ENCODE measurements at regions not wholly inside any gene's neighbourhood (a gene's known extent, or its start where the extent isn't known, plus 50 kb on each side); places are given as distances from the start of the nearest gene placed in this dataset.
"Not testable (repeated sequence)": the region's sequence is repeated elsewhere in the genome, so short reads cannot be mapped to it uniquely, and the experiment has no call there.

DNA sequence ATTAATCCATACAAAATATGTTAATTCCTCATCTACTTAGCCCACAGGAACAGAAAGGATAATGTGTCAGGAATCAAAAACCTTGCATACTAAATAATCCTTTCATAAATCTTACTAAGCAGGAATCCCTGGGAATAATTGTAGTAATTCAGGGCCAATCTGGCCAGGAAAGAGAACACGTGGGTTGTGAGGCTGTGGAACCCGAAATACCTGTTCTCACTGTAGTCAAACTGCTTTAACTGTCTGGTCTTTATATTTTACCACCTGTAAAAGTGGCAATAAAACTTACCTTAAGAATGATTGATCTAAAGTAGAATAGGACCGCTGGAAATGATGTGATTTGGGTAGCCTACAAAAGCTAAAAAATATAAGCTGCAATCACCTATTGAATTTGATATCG lies 1620.9 kb downstream of the STIM2 start:
- Histone ChIP-seq H3K9ac (ENCODE audit: low read depth in 1 of 2, low read length in 2 of 2) (no peak overlapping the region), H3K36me3 (ENCODE audit: control insufficient read depth in 1 of 2, insufficient read depth in 2 of 2, low read length in 2 of 2) (no peaks in the 10 kb centered on the region), H3K27ac (ENCODE audit: low read depth, low read length) (no peak overlapping the region), H3K4me1 (ENCODE audit: control insufficient read depth in 1 of 2, insufficient read depth in 2 of 2, low read length in 2 of 2) (no peaks in the 10 kb centered on the region), H3K9me3 (ENCODE audit: control insufficient read depth in 1 of 2, low read length in 2 of 2) (no peaks in the 10 kb centered on the region), H3K4me3 (ENCODE audit: low read depth in 1 of 2, low read length in 2 of 2) (no peak overlapping the region), H3K27me3 (ENCODE audit: control insufficient read depth in 1 of 2, insufficient read depth in 2 of 2, low read length in 2 of 2) (no peaks in the 10 kb centered on the region)

DNA sequence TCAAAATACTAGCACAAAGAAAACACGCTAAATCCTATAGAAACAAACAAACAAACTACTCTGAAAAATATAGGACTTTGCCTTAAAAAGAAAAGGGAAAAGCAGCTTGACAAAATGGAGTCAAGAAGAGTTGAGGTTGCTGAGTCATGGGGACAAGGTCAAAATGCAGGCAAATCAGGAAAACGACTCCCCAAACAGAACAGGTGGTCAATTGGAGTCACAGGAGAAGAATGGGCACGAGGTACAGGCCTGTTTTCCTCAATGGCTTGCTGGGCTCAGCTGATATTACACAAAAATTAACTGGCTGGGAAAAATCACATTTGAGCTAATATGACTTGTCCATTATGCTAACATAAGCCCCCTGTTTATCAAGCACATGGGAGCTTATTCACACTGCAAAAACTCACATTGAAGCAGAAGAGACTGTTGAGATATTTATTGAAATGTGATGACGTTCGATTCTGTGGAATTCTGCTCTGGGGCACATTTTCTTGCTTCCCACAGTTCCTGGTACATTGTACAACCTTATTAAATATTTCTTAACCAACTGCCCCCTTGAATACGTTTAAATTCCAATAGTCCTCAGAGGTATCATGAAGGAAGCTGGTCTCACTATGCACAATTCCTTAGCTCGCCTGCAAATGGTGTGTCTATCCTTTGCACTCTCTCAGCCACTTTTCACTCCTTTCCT lies 1622.1 kb downstream of the STIM2 start:
- Histone ChIP-seq H3K27me3 (ENCODE audit: control insufficient read depth in 1 of 2, insufficient read depth in 2 of 2, low read length in 2 of 2) (no peaks in the 10 kb centered on the region), H3K9ac (ENCODE audit: low read depth in 1 of 2, low read length in 2 of 2) (no peak overlapping the region), H3K36me3 (ENCODE audit: control insufficient read depth in 1 of 2, insufficient read depth in 2 of 2, low read length in 2 of 2) (no peaks in the 10 kb centered on the region), H3K9me3 (ENCODE audit: control insufficient read depth in 1 of 2, low read length in 2 of 2) (peaks cover 0 to 2% of the 10 kb centered on the region in 2 donors), H3K4me3 (ENCODE audit: low read depth in 1 of 2, low read length in 2 of 2) (no peak overlapping the region), H3K4me1 (ENCODE audit: control insufficient read depth in 1 of 2, insufficient read depth in 2 of 2, low read length in 2 of 2) (no peaks in the 10 kb centered on the region), H3K27ac (ENCODE audit: low read depth, low read length) (no peak overlapping the region)

DNA sequence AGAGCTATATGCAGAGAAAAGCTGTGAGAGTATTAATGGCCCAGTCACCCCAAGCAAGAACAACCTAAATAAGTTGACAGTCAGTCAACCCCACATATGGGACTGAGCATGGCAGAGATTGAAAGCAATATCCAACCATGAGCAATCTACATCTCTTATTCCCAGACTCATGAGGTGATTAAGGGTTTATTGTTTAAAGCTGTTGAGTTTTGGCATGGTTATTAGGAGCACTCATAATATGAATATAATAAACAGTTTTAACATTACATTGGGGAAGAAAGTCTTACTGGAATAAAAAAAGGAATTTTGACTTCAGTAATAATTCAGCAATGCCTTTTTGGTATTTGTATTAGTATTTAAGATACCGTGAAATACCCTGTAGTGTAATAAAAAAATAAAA lies 1627.4 kb downstream of the STIM2 start:
- no peaks in the 10 kb centered on the region for H3K27me3 ChIP-seq (ENCODE audit: control insufficient read depth in 1 of 2, insufficient read depth in 2 of 2, low read length in 2 of 2)

DNA sequence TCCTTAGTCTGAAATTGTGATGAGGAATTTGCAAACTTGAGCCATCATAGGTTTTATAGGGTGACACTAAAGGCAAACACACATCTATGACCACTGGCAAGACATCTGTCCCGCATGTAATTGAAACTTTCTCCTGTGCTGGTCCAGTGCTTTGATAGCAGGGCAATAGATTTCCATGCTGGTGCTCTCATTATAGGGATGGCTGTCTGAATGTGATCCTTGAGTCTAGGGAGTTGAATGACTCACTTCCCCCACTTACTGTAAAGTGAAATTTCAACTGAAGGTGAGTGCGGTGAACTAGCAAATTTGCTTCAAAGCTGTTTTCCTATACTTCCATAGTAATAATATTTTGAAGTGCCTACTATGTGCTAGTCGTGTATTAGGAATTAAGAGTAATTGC lies 1630.0 kb downstream of the STIM2 start:
- no peaks in the 10 kb centered on the region for H3K36me3 ChIP-seq (ENCODE audit: control insufficient read depth in 1 of 2, insufficient read depth in 2 of 2, low read length in 2 of 2)

More for the DNA sequence above, 1627.4 kb downstream of the STIM2 start:
- H3K4me3 ChIP-seq (ENCODE audit: low read depth in 1 of 2, low read length in 2 of 2): no peak overlapping the region
- H3K27ac ChIP-seq (ENCODE audit: low read depth, low read length): no peak overlapping the region
- H3K4me1 ChIP-seq (ENCODE audit: control insufficient read depth in 1 of 2, insufficient read depth in 2 of 2, low read length in 2 of 2): no peaks in the 10 kb centered on the region
- peaks cover 2 to 4% of the 10 kb centered on the region in 2 donors for H3K9me3 ChIP-seq (ENCODE audit: control insufficient read depth in 1 of 2, low read length in 2 of 2)
- no peaks in the 10 kb centered on the region for H3K36me3 ChIP-seq (ENCODE audit: control insufficient read depth in 1 of 2, insufficient read depth in 2 of 2, low read length in 2 of 2)
- H3K9ac ChIP-seq (ENCODE audit: low read depth in 1 of 2, low read length in 2 of 2): no peak overlapping the region

DNA sequence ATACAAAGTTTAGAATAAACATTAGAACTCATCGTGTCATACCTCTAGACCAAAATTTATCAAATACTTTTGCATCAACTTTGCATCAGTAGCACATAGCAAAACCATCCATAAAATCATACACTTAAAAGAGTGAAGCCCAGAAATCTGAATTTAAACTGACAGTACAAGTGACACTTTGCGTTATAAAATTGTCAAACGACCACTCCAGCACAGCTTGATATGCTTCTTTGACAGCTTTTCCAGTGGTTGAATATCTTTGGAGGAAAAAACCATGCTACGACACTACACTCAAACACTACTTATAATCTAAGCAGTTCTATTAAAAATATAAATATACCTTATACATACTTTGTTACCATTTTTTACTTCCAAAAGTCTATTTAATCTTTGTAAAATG lies 1644.4 kb downstream of the STIM2 start:
- no peak overlapping the region for H3K4me3 ChIP-seq (ENCODE audit: low read depth in 1 of 2, low read length in 2 of 2)
- no peaks in the 10 kb centered on the region for H3K4me1 ChIP-seq (ENCODE audit: control insufficient read depth in 1 of 2, insufficient read depth in 2 of 2, low read length in 2 of 2)
- no peaks in the 10 kb centered on the region for H3K36me3 ChIP-seq (ENCODE audit: control insufficient read depth in 1 of 2, insufficient read depth in 2 of 2, low read length in 2 of 2)
- no peaks in the 10 kb centered on the region for H3K27me3 ChIP-seq (ENCODE audit: control insufficient read depth in 1 of 2, insufficient read depth in 2 of 2, low read length in 2 of 2)
- peaks cover 2 to 6% of the 10 kb centered on the region in 2 donors for H3K9me3 ChIP-seq (ENCODE audit: control insufficient read depth in 1 of 2, low read length in 2 of 2)
- no peak overlapping the region for H3K27ac ChIP-seq (ENCODE audit: low read depth, low read length)
- H3K9ac ChIP-seq (ENCODE audit: low read depth in 1 of 2, low read length in 2 of 2): no peak overlapping the region

More for the DNA sequence above, 1630.0 kb downstream of the STIM2 start:
- no peak overlapping the region for H3K9ac ChIP-seq (ENCODE audit: low read depth in 1 of 2, low read length in 2 of 2)
- peaks cover 4 to 5% of the 10 kb centered on the region in 2 donors for H3K9me3 ChIP-seq (ENCODE audit: control insufficient read depth in 1 of 2, low read length in 2 of 2)
- H3K4me3 ChIP-seq (ENCODE audit: low read depth in 1 of 2, low read length in 2 of 2): no peak overlapping the region
- no peaks in the 10 kb centered on the region for H3K4me1 ChIP-seq (ENCODE audit: control insufficient read depth in 1 of 2, insufficient read depth in 2 of 2, low read length in 2 of 2)
- H3K27ac ChIP-seq (ENCODE audit: low read depth, low read length): no peak overlapping the region
- no peaks in the 10 kb centered on the region for H3K27me3 ChIP-seq (ENCODE audit: control insufficient read depth in 1 of 2, insufficient read depth in 2 of 2, low read length in 2 of 2)

DNA sequence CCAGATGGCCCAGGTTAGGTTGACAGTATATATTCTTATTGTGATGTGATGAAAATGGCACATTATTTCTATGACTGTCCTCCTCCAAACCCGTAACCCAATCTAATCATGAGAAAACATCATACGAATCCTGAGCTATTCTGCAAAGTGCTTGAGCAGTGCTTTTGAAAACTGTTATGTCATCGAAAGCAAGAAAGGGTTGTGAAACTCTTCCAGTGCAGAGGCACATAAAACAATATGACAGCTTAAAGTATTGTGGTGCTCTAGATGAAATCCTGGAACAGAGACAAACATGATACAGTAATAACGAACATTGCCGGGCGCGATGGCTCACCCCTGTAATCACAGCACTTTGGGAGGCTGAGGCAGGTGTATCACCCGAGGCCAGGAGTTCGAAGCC lies 1648.0 kb downstream of the STIM2 start:
- no peak overlapping the region for H3K27ac ChIP-seq (ENCODE audit: low read depth, low read length)

DNA sequence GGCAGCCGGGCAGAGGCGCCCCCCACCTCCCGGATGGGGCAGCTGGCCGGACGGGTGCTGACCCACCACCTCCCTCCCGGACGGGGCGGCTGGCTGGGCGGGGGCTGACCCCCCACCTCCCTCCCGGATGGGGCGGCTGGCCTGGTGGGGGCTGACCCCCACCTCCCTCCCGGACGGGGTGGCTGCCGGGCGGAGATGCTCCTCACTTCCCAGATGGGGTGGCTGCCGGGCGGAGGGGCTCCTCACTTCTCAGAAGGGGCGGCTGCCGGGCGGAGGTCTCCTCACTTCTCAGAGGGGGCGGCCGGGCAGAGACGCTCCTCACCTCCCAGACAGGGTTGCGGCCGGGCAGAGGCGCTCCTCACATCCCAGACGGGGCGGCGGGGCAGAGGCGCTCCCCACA lies 1654.1 kb downstream of the STIM2 start:
- H3K9me3 ChIP-seq (ENCODE audit: control insufficient read depth in 1 of 2, low read length in 2 of 2); H3K9ac ChIP-seq (ENCODE audit: low read depth in 1 of 2, low read length in 2 of 2); H3K36me3 ChIP-seq (ENCODE audit: control insufficient read depth in 1 of 2, insufficient read depth in 2 of 2, low read length in 2 of 2); H3K27ac ChIP-seq (ENCODE audit: low read depth, low read length); H3K4me3 ChIP-seq (ENCODE audit: low read depth in 1 of 2, low read length in 2 of 2); H3K27me3 ChIP-seq (ENCODE audit: control insufficient read depth in 1 of 2, insufficient read depth in 2 of 2, low read length in 2 of 2); H3K4me1 ChIP-seq (ENCODE audit: control insufficient read depth in 1 of 2, insufficient read depth in 2 of 2, low read length in 2 of 2): not testable (repeated sequence)

More for the DNA sequence above, 1648.0 kb downstream of the STIM2 start:
- Histone ChIP-seq H3K9me3 (ENCODE audit: control insufficient read depth in 1 of 2, low read length in 2 of 2) (peaks cover 0 to 10% of the 10 kb centered on the region in 2 donors), H3K4me3 (ENCODE audit: low read depth in 1 of 2, low read length in 2 of 2) (no peak overlapping the region), H3K4me1 (ENCODE audit: control insufficient read depth in 1 of 2, insufficient read depth in 2 of 2, low read length in 2 of 2) (no peaks in the 10 kb centered on the region), H3K36me3 (ENCODE audit: control insufficient read depth in 1 of 2, insufficient read depth in 2 of 2, low read length in 2 of 2) (no peaks in the 10 kb centered on the region), H3K9ac (ENCODE audit: low read depth in 1 of 2, low read length in 2 of 2) (no peak overlapping the region), H3K27me3 (ENCODE audit: control insufficient read depth in 1 of 2, insufficient read depth in 2 of 2, low read length in 2 of 2) (no peaks in the 10 kb centered on the region)

DNA sequence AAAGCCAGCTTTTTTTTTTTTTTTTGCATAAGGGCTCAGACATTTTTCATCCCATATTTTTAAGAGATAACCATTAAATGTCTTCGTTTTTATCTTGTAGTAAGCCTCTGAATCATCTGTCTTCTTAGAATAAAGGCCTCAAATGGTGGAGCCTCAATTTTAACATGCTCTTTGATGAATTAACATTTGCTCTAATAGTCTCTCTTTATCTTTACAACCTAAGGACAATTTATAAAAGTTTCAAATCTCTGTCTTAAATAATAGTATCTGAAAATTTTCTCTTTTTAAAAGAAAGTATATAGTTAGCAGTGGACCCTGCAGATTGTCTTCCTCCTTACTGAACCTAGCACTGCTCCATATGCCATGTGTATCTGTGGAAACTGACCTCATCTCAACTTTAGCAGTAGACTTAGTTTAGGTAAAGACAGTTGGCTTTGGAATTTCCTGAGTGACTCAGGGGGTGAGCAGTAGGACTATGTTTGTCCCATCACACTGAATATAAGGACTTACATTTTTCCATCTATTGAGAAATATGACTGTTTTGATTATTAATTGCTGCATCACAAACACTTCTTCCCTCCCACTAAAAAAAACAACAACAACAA lies 1658.0 kb downstream of the STIM2 start:
- no peaks in the 10 kb centered on the region for H3K4me1 ChIP-seq (ENCODE audit: control insufficient read depth in 1 of 2, insufficient read depth in 2 of 2, low read length in 2 of 2)
- no peak overlapping the region for H3K9ac ChIP-seq (ENCODE audit: low read depth in 1 of 2, low read length in 2 of 2)
- H3K4me3 ChIP-seq (ENCODE audit: low read depth in 1 of 2, low read length in 2 of 2): no peak overlapping the region
- no peaks in the 10 kb centered on the region for H3K36me3 ChIP-seq (ENCODE audit: control insufficient read depth in 1 of 2, insufficient read depth in 2 of 2, low read length in 2 of 2)
- no peak overlapping the region for H3K27ac ChIP-seq (ENCODE audit: low read depth, low read length)
- no peaks in the 10 kb centered on the region for H3K27me3 ChIP-seq (ENCODE audit: control insufficient read depth in 1 of 2, insufficient read depth in 2 of 2, low read length in 2 of 2)
- peaks cover 0 to 2% of the 10 kb centered on the region in 2 donors for H3K9me3 ChIP-seq (ENCODE audit: control insufficient read depth in 1 of 2, low read length in 2 of 2)

DNA sequence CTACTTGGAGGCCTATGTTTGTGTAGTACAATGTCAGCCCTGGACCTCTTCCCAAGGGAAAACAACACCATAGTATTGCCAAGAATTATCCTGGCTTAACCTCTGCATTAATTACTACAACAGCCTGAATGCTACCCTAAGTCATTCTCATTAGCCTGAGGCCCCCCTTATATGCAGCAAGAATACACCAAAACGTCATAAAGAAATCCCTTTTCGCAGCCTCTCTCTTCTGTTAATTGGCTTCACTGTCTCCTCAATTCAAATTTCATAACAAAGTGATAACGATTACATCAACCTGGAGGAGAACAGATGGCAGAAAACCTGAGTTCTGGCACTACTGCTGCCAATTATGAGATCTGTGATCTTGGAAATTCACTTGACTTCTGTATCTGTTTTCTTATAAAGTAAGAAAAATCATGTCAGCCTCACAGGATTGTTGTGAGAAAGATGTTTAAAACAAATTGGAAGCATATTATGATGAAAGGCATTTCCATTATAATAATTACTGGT lies 1663.1 kb downstream of the STIM2 start:
- H3K9ac ChIP-seq (ENCODE audit: low read depth in 1 of 2, low read length in 2 of 2): no peak overlapping the region
- H3K4me3 ChIP-seq (ENCODE audit: low read depth in 1 of 2, low read length in 2 of 2): no peak overlapping the region
- no peaks in the 10 kb centered on the region for H3K36me3 ChIP-seq (ENCODE audit: control insufficient read depth in 1 of 2, insufficient read depth in 2 of 2, low read length in 2 of 2)
- H3K27me3 ChIP-seq (ENCODE audit: control insufficient read depth in 1 of 2, insufficient read depth in 2 of 2, low read length in 2 of 2): no peaks in the 10 kb centered on the region
- H3K9me3 ChIP-seq (ENCODE audit: control insufficient read depth in 1 of 2, low read length in 2 of 2): peaks cover 0 to 2% of the 10 kb centered on the region in 2 donors
- H3K27ac ChIP-seq (ENCODE audit: low read depth, low read length): no peak overlapping the region
- no peaks in the 10 kb centered on the region for H3K4me1 ChIP-seq (ENCODE audit: control insufficient read depth in 1 of 2, insufficient read depth in 2 of 2, low read length in 2 of 2)

DNA sequence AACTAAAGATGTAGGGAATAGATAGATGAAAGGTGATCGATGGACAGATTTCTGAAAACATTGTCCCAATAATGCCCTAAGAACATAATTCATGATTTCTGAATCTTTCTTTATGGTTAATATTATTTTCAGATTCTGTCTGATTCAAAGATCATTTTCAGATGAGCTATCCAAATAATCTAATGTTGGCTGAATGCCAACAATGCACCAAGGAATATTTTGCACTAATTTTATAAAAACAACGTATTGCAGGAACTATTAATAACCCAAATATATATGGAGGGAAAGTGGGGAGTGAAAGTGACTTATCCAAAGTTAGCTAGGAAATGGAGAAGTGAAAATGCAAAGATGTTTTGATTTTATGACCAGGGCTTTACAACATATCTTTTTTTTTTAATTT lies 1675.5 kb downstream of the STIM2 start:
- H3K27me3 ChIP-seq (ENCODE audit: control insufficient read depth in 1 of 2, insufficient read depth in 2 of 2, low read length in 2 of 2): no peaks in the 10 kb centered on the region
- H3K27ac ChIP-seq (ENCODE audit: low read depth, low read length): no peak overlapping the region
- no peak overlapping the region for H3K4me3 ChIP-seq (ENCODE audit: low read depth in 1 of 2, low read length in 2 of 2)
- H3K9ac ChIP-seq (ENCODE audit: low read depth in 1 of 2, low read length in 2 of 2): no peak overlapping the region
- no peaks in the 10 kb centered on the region for H3K36me3 ChIP-seq (ENCODE audit: control insufficient read depth in 1 of 2, insufficient read depth in 2 of 2, low read length in 2 of 2)
- H3K9me3 ChIP-seq (ENCODE audit: control insufficient read depth in 1 of 2, low read length in 2 of 2): peaks cover 0 to 3% of the 10 kb centered on the region in 2 donors
- no peaks in the 10 kb centered on the region for H3K4me1 ChIP-seq (ENCODE audit: control insufficient read depth in 1 of 2, insufficient read depth in 2 of 2, low read length in 2 of 2)

Measured in duodenal mucosa (tissue), 2 donors.